ENCODE measurements at regions not wholly inside any gene's neighbourhood (a gene's known extent, or its start where the extent isn't known, plus 50 kb on each side); places are given as distances from the start of the nearest gene placed in this dataset.
"Not testable (repeated sequence)": the region's sequence is repeated elsewhere in the genome, so short reads cannot be mapped to it uniquely, and the experiment has no call there.

GRCh38 chr1:188641566-188642211 lies 1812.9 kb downstream of the PLA2G4A start:
- no peaks in the 10 kb centered on the region for H3K27me3 ChIP-seq
- intact Hi-C loops (cut with DNase I): no loop called here
- no peak for TF ChIP-seq POLR2A (IDR thresholded peaks at IDR 0.05)
- 70 to 91% methylated on average over 2 of the region's 2 CpGs for WGBS, 2 donors
- H3K36me3 ChIP-seq: no peaks in the 10 kb centered on the region
- no peak for DNase-seq
- peaks cover 0 to 1% (median 0%) of the 10 kb centered on the region in 4 donors for H3K9me3 ChIP-seq
- H3K4me3 ChIP-seq: no peak overlapping the region
- no peaks in the 10 kb centered on the region for H3K4me1 ChIP-seq
- no peak overlapping the region for H3K27ac ChIP-seq

DNA sequence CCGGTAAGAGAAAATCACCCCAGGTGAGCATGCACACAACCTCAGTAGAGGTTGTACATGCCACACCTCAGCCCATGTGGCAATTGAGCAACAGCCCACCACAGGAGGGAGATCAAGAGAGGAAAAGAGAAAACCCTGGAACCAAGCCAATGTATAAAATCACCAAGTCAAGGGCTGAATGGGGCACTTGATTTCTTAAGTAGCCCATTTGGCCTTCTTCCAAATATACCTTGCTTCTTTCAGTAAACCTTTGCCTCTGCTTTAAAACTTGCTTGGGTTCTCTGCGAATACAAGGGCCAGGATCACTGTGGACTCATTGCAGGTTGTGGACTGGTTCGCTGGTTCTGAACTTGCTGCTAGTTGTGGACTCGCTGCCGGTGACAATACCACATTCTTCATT lies 1814.0 kb downstream of the PLA2G4A start:
- H3K4me3 ChIP-seq: no peak overlapping the region
- no peaks in the 10 kb centered on the region for H3K27me3 ChIP-seq
- H3K4me1 ChIP-seq: no peaks in the 10 kb centered on the region
- intact Hi-C loops (cut with DNase I): no loop called here
- no peak overlapping the region for H3K27ac ChIP-seq
- no peak for TF ChIP-seq EP300 (IDR thresholded peaks at IDR 0.05)
- TF ChIP-seq POLR2A (IDR thresholded peaks at IDR 0.05): no peak
- TF ChIP-seq POLR2AphosphoS5 (IDR thresholded peaks at IDR 0.05): no peak
- no peak for TF ChIP-seq CTCF (IDR thresholded peaks at IDR 0.05)
- WGBS, 2 donors: 89 to 93% methylated on average over 5 of the region's 5 CpGs
- peaks cover 0 to 1% (median 0%) of the 10 kb centered on the region in 4 donors for H3K9me3 ChIP-seq
- no peaks in the 10 kb centered on the region for H3K36me3 ChIP-seq
- DNase-seq: no peak

- TF ChIP-seq CTCF (IDR thresholded peaks at IDR 0.05): no peak
- no peak for TF ChIP-seq POLR2AphosphoS5 (IDR thresholded peaks at IDR 0.05)
- no peak for TF ChIP-seq EP300 (IDR thresholded peaks at IDR 0.05)
- TF ChIP-seq POLR2A (IDR thresholded peaks at IDR 0.05): no peak
- Histone ChIP-seq H3K4me1 (no peaks in the 10 kb centered on the region), H3K27ac (no peak overlapping the region), H3K4me3 (no peak overlapping the region), H3K9me3 (no peaks in the 10 kb centered on the region), H3K36me3 (no peaks in the 10 kb centered on the region), H3K27me3 (no peaks in the 10 kb centered on the region)
- DNase-seq: no peak
- intact Hi-C loops (cut with DNase I): no loop called here
- WGBS, 2 donors: 43 to 80% methylated on average over 1 of the region's 1 CpG
These were observed 1823.9 kb downstream of the PLA2G4A start for GRCh38 chr1:188652678-188653077.

GRCh38 chr1:188655966-188656365 lies 1821.7 kb downstream of the BRINP3 start:
- H3K4me1 ChIP-seq; intact Hi-C loops (cut with DNase I): not testable (repeated sequence)
- 90 to 93% methylated on average over 16 of the region's 16 CpGs for WGBS, 2 donors

DNA sequence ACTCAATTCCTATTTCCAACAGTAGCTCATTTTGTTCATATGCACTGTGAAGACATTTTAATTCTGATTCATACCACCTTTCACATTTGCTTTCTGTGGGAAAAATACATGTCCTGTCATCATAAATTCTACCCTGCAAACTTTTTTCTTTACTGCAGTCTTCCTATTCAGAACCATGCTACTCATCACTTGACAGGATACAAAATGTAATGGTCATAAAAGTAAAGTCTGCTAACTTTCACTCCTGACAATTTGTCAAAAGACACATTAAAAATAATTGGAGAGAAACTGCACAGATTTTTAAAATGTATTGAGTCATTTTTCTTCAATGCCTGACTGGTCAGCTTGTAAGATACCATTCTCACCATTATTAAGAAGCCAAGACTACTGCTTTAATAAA lies 1817.1 kb downstream of the BRINP3 start:
- H3K36me3 ChIP-seq: no peaks in the 10 kb centered on the region
- no peaks in the 10 kb centered on the region for H3K27me3 ChIP-seq
- H3K9me3 ChIP-seq: no peaks in the 10 kb centered on the region
- H3K27ac ChIP-seq: no peak overlapping the region
- DNase-seq: no peak
- peaks cover 0 to 9% (median 0%) of the 10 kb centered on the region in 4 donors for H3K4me1 ChIP-seq
- no peak overlapping the region for H3K4me3 ChIP-seq
- TF ChIP-seq CTCF (IDR thresholded peaks at IDR 0.05): no peak
- TF ChIP-seq POLR2AphosphoS5 (IDR thresholded peaks at IDR 0.05): no peak
- no peak for TF ChIP-seq POLR2A (IDR thresholded peaks at IDR 0.05)
- no peak for TF ChIP-seq EP300 (IDR thresholded peaks at IDR 0.05)
- intact Hi-C loops (cut with DNase I): no loop called here

More at GRCh38 chr1:188655966-188656365, 1821.7 kb downstream of the BRINP3 start:
- not testable (repeated sequence) for H3K4me3 ChIP-seq, DNase-seq, H3K36me3 ChIP-seq, H3K9me3 ChIP-seq, H3K27ac ChIP-seq, H3K27me3 ChIP-seq

DNA sequence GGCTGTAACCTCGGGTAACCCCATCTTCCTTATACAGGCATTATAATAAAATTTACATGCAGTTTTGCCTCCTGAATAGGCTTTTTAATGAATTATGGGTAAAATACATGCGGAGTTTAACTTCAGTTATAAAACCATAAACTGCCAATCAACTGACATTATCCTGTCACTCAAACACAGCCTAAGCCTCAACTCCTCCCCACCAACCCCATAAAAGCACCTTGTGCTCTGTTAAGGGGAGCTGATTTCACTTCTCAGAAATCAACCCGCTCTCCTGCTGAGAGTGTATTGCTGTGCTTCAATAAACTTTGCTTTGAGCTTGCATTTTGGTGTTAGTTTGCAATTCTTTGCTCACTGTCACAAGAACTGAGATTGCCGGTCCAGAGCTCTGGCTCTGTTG lies 1812.2 kb downstream of the BRINP3 start:
- TF ChIP-seq POLR2AphosphoS5 (IDR thresholded peaks at IDR 0.05): no peak
- H3K4me3 ChIP-seq: no peak overlapping the region
- peaks cover 0 to 4% (median 0%) of the 10 kb centered on the region in 4 donors for H3K9me3 ChIP-seq
- H3K36me3 ChIP-seq: no peaks in the 10 kb centered on the region
- no peaks in the 10 kb centered on the region for H3K27me3 ChIP-seq
- H3K4me1 ChIP-seq: peaks cover 0 to 3% (median 0%) of the 10 kb centered on the region in 4 donors
- 13 to 72% methylated on average over 4 of the region's 4 CpGs for WGBS, 2 donors
- intact Hi-C loops (cut with DNase I): no loop called here
- H3K27ac ChIP-seq: no peak overlapping the region
- no peak for DNase-seq

Measured in sigmoid colon (tissue), 6 donors.